Gastrocnemius medialis (tissue), 4 donors: ENCODE measurements at regions not wholly inside any gene's neighbourhood (a gene's known extent, or its start where the extent isn't known, plus 50 kb on each side); places are given as distances from the start of the nearest gene placed in this dataset.

Experiments
- CTCF ChIP-seq, 5 experiments: fragments of 450-650 bp in 3 of 5; fragments of 200-600 bp in 2 of 5; sonication (generic) in 2 of 5; IDR thresholded peaks in 4 of 5; conservative IDR thresholded peaks in 1 of 5; 1 replicate in 4 of 5; 2 replicates in 1 of 5; pipeline ENCODE4 v1.5.1; 2016 to 2019; ENCODE audit warnings: antibody characterized with exemption in 5 of 5, mild to moderate bottlenecking in 3 of 5, moderate library complexity in 3 of 5
- POLR2A ChIP-seq, 2 donors: fragments of 450-650 bp; IDR thresholded peaks; one replicate each; pipeline ENCODE4 v1.6.1; 2017; ENCODE audit warnings: antibody characterized with exemption in 2 of 2, mild to moderate bottlenecking in 2 of 2, moderate library complexity in 2 of 2

DNA sequence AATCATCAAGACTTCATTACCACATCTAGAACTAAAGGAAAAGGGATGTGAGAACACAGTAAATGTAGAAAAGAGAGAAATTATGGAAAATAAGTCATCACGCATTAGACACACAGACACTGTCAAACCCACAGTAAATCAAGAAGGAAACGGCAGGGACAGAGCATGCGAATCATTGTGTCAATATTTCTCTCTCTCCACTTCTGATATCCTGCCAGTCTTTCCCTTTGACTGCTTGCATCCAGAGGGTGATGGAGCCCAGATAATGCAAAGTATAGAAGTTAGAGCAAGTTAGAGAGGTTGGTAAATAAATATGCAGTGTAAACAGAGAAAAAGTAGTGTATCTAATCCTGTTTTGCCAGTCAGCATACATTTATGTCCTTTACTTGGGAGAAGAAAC lies 706.8 kb upstream of the ANO3 start:
- TF ChIP-seq CTCF (IDR thresholded peaks at IDR 0.05 in 4 of 5, conservative IDR thresholded peaks at IDR 0.05 in 1 of 5) (no peak), POLR2A (IDR thresholded peaks at IDR 0.05) (no peak)
